ENCODE measurements at regions not wholly inside any gene's neighbourhood (a gene's known extent, or its start where the extent isn't known, plus 50 kb on each side); places are given as distances from the start of the nearest gene placed in this dataset.
"Not testable (repeated sequence)": the region's sequence is repeated elsewhere in the genome, so short reads cannot be mapped to it uniquely, and the experiment has no call there.

- Histone ChIP-seq H3K27me3 (ENCODE audit: control insufficient read depth in 1 of 2, insufficient read depth in 1 of 2, low read length in 2 of 2) (no peaks in the 10 kb centered on the region), H3K4me2 (ENCODE audit: low read length, poor library complexity, severe bottlenecking) (no peak overlapping the region), H3K4ac (ENCODE audit: low read depth in 1 of 2, low read length in 2 of 2) (no peak overlapping the region), H4K91ac (ENCODE audit: low read length) (no peak overlapping the region), H3K23ac (ENCODE audit: low read length in 2 of 2) (no peak overlapping the region), H3K18ac (ENCODE audit: low read depth in 1 of 2, low read length in 2 of 2) (no peak overlapping the region), H3K9me3 (ENCODE audit: control insufficient read depth, low read length) (no peaks in the 10 kb centered on the region), H3K36me3 (ENCODE audit: control insufficient read depth in 1 of 2, insufficient read depth in 2 of 2, low read depth in 1 of 2, low read length in 2 of 2) (no peaks in the 10 kb centered on the region), H3K4me1 (ENCODE audit: control insufficient read depth, insufficient read depth, low read depth, low read length) (no peaks in the 10 kb centered on the region), H3K27ac (ENCODE audit: low read length, poor library complexity, severe bottlenecking) (no peak overlapping the region), H3K14ac (ENCODE audit: low read length in 2 of 2) (no peak overlapping the region), H2BK120ac (ENCODE audit: low read depth, low read length) (no peak overlapping the region), H2BK15ac (ENCODE audit: low read depth, poor library complexity, severe bottlenecking) (no peak overlapping the region), H2AK5ac (ENCODE audit: low read length, severe bottlenecking) (no peak overlapping the region), H4K8ac (ENCODE audit: low read length) (no peak overlapping the region), H3K4me3 (ENCODE audit: insufficient read depth in 1 of 2, low read depth in 1 of 2, low read length in 2 of 2) (no peak overlapping the region), H3K9ac (ENCODE audit: low read length) (no peak overlapping the region), H3K79me1 (replicated peaks; ENCODE audit: low read length, poor library complexity, severe bottlenecking) (no peaks in the 10 kb centered on the region), H2BK12ac (ENCODE audit: low read length in 2 of 2) (no peak overlapping the region), H2AFZ (ENCODE audit: low read depth, low read length) (no peak overlapping the region), H2BK5ac (ENCODE audit: low read depth, low read length, poor library complexity, severe bottlenecking) (no peak overlapping the region)
- 45% methylated on average over 2 of the region's 3 CpGs for WGBS
- DNase-seq: peak; percentile 13
Measured at GRCh38 chr11:90288212-90288821, 65.5 kb upstream of the CHORDC1 start.

- H3K9ac ChIP-seq (ENCODE audit: low read length): no peak overlapping the region
- no peaks in the 10 kb centered on the region for H3K79me1 ChIP-seq (replicated peaks; ENCODE audit: low read length, poor library complexity, severe bottlenecking)
- no peak overlapping the region for H2BK120ac ChIP-seq (ENCODE audit: low read depth, low read length)
- H3K27ac ChIP-seq (ENCODE audit: low read length, poor library complexity, severe bottlenecking): no peak overlapping the region
- WGBS: 93% methylated on average over 2 of the region's 2 CpGs
- no peak overlapping the region for H3K14ac ChIP-seq (ENCODE audit: low read length in 2 of 2)
- H2BK5ac ChIP-seq (ENCODE audit: low read depth, low read length, poor library complexity, severe bottlenecking): no peak overlapping the region
- no peak overlapping the region for H2BK15ac ChIP-seq (ENCODE audit: low read depth, poor library complexity, severe bottlenecking)
- H3K9me3 ChIP-seq (ENCODE audit: control insufficient read depth, low read length): no peaks in the 10 kb centered on the region
- H3K4me1 ChIP-seq (ENCODE audit: control insufficient read depth, insufficient read depth, low read depth, low read length): no peaks in the 10 kb centered on the region
- no peak overlapping the region for H2BK12ac ChIP-seq (ENCODE audit: low read length in 2 of 2)
- no peak overlapping the region for H4K91ac ChIP-seq (ENCODE audit: low read length)
- no peak overlapping the region for H4K8ac ChIP-seq (ENCODE audit: low read length)
- H2AFZ ChIP-seq (ENCODE audit: low read depth, low read length): no peak overlapping the region
- H3K4me3 ChIP-seq (ENCODE audit: insufficient read depth in 1 of 2, low read depth in 1 of 2, low read length in 2 of 2): no peak overlapping the region
- H3K4me2 ChIP-seq (ENCODE audit: low read length, poor library complexity, severe bottlenecking): no peak overlapping the region
- no peak overlapping the region for H3K4ac ChIP-seq (ENCODE audit: low read depth in 1 of 2, low read length in 2 of 2)
- H3K36me3 ChIP-seq (ENCODE audit: control insufficient read depth in 1 of 2, insufficient read depth in 2 of 2, low read depth in 1 of 2, low read length in 2 of 2): no peaks in the 10 kb centered on the region
- H3K18ac ChIP-seq (ENCODE audit: low read depth in 1 of 2, low read length in 2 of 2): no peak overlapping the region
- no peak overlapping the region for H2AK5ac ChIP-seq (ENCODE audit: low read length, severe bottlenecking)
- no peaks in the 10 kb centered on the region for H3K27me3 ChIP-seq (ENCODE audit: control insufficient read depth in 1 of 2, insufficient read depth in 1 of 2, low read length in 2 of 2)
- no peak overlapping the region for H3K23ac ChIP-seq (ENCODE audit: low read length in 2 of 2)
- DNase-seq: no peak
Measured at GRCh38 chr11:90286640-90287039, 63.8 kb upstream of the CHORDC1 start.

- H3K79me1 ChIP-seq (replicated peaks; ENCODE audit: low read length, poor library complexity, severe bottlenecking): no peaks in the 10 kb centered on the region
- H2AK5ac ChIP-seq (ENCODE audit: low read length, severe bottlenecking): no peak overlapping the region
- no peaks in the 10 kb centered on the region for H3K9me3 ChIP-seq (ENCODE audit: control insufficient read depth, low read length)
- no peak overlapping the region for H2BK120ac ChIP-seq (ENCODE audit: low read depth, low read length)
- no peak overlapping the region for H3K4ac ChIP-seq (ENCODE audit: low read depth in 1 of 2, low read length in 2 of 2)
- H3K4me2 ChIP-seq (ENCODE audit: low read length, poor library complexity, severe bottlenecking): no peak overlapping the region
- H2BK12ac ChIP-seq (ENCODE audit: low read length in 2 of 2): no peak overlapping the region
- H3K36me3 ChIP-seq (ENCODE audit: control insufficient read depth in 1 of 2, insufficient read depth in 2 of 2, low read depth in 1 of 2, low read length in 2 of 2): no peaks in the 10 kb centered on the region
- H3K4me1 ChIP-seq (ENCODE audit: control insufficient read depth, insufficient read depth, low read depth, low read length): no peaks in the 10 kb centered on the region
- no peak overlapping the region for H3K14ac ChIP-seq (ENCODE audit: low read length in 2 of 2)
- H2BK5ac ChIP-seq (ENCODE audit: low read depth, low read length, poor library complexity, severe bottlenecking): no peak overlapping the region
- no peak overlapping the region for H2AFZ ChIP-seq (ENCODE audit: low read depth, low read length)
- DNase-seq: no peak
- H2BK15ac ChIP-seq (ENCODE audit: low read depth, poor library complexity, severe bottlenecking): no peak overlapping the region
- H4K91ac ChIP-seq (ENCODE audit: low read length): no peak overlapping the region
- H3K27ac ChIP-seq (ENCODE audit: low read length, poor library complexity, severe bottlenecking): no peak overlapping the region
- H3K9ac ChIP-seq (ENCODE audit: low read length): no peak overlapping the region
- H3K23ac ChIP-seq (ENCODE audit: low read length in 2 of 2): no peak overlapping the region
- WGBS: 65% methylated on average over 1 of the region's 1 CpG
- H3K27me3 ChIP-seq (ENCODE audit: control insufficient read depth in 1 of 2, insufficient read depth in 1 of 2, low read length in 2 of 2): no peaks in the 10 kb centered on the region
- no peak overlapping the region for H4K8ac ChIP-seq (ENCODE audit: low read length)
- H3K18ac ChIP-seq (ENCODE audit: low read depth in 1 of 2, low read length in 2 of 2): no peak overlapping the region
- H3K4me3 ChIP-seq (ENCODE audit: insufficient read depth in 1 of 2, low read depth in 1 of 2, low read length in 2 of 2): no peak overlapping the region
Measured at GRCh38 chr11:90284171-90284570, 61.3 kb upstream of the CHORDC1 start.

- not testable (repeated sequence) for H3K4ac ChIP-seq (ENCODE audit: low read depth in 1 of 2, low read length in 2 of 2); H3K14ac ChIP-seq (ENCODE audit: low read length in 2 of 2); H3K36me3 ChIP-seq (ENCODE audit: control insufficient read depth in 1 of 2, insufficient read depth in 2 of 2, low read depth in 1 of 2, low read length in 2 of 2); H3K27ac ChIP-seq (ENCODE audit: low read length, poor library complexity, severe bottlenecking); H3K9me3 ChIP-seq (ENCODE audit: control insufficient read depth, low read length); H3K4me1 ChIP-seq (ENCODE audit: control insufficient read depth, insufficient read depth, low read depth, low read length); H2AFZ ChIP-seq (ENCODE audit: low read depth, low read length); H3K23ac ChIP-seq (ENCODE audit: low read length in 2 of 2); DNase-seq; H4K91ac ChIP-seq (ENCODE audit: low read length); H3K9ac ChIP-seq (ENCODE audit: low read length); H2BK5ac ChIP-seq (ENCODE audit: low read depth, low read length, poor library complexity, severe bottlenecking); H2BK12ac ChIP-seq (ENCODE audit: low read length in 2 of 2); H3K79me1 ChIP-seq (replicated peaks; ENCODE audit: low read length, poor library complexity, severe bottlenecking); H2BK15ac ChIP-seq (ENCODE audit: low read depth, poor library complexity, severe bottlenecking); H2BK120ac ChIP-seq (ENCODE audit: low read depth, low read length); H3K4me3 ChIP-seq (ENCODE audit: insufficient read depth in 1 of 2, low read depth in 1 of 2, low read length in 2 of 2); H3K27me3 ChIP-seq (ENCODE audit: control insufficient read depth in 1 of 2, insufficient read depth in 1 of 2, low read length in 2 of 2); H3K18ac ChIP-seq (ENCODE audit: low read depth in 1 of 2, low read length in 2 of 2); H3K4me2 ChIP-seq (ENCODE audit: low read length, poor library complexity, severe bottlenecking); H2AK5ac ChIP-seq (ENCODE audit: low read length, severe bottlenecking); H4K8ac ChIP-seq (ENCODE audit: low read length)
- 88% methylated on average over 13 of the region's 13 CpGs for WGBS
Measured at GRCh38 chr11:90282551-90283071, 59.8 kb upstream of the CHORDC1 start.

Data from mesenchymal stem cell (in vitro differentiated cells and primary cell).